DND-41 (cell line): ENCODE measurements at regions not wholly inside any gene's neighbourhood (a gene's known extent, or its start where the extent isn't known, plus 50 kb on each side); places are given as distances from the start of the nearest gene placed in this dataset.

Experiments
- ATAC-seq: fragments of 200-7000 bp; cut with Tn5 transposase; 3 replicates; pipeline ENCODE4 v1.9.1; 2021; ENCODE audit warnings: low read depth; ENCODE audit not compliant: insufficient read depth
- DNase-seq: peaks from one replicate; pipeline ENCODE4 v3.0.0-alpha.2; 2020
- H2AFZ ChIP-seq: 2 replicates; pipeline ENCODE4 v1.6.0; 2012; ENCODE audit warnings: low read depth, low read length
- H3K27ac ChIP-seq: 2 replicates; pipeline ENCODE4 v1.5.1; 2012; ENCODE audit warnings: low read length, inconsistent platforms
- H3K27me3 ChIP-seq: fragments of 200-600 bp; sonication (generic); 2 replicates; pipeline ENCODE4 v1.6.0; 2012; ENCODE audit warnings: low read length, mild to moderate bottlenecking, inconsistent platforms; ENCODE audit not compliant: insufficient read depth, poor library complexity
- H3K36me3 ChIP-seq: 2 replicates; pipeline ENCODE4 v1.5.1; 2012; ENCODE audit warnings: low read length, inconsistent platforms; ENCODE audit not compliant: insufficient read depth
- H3K4me1 ChIP-seq: 2 replicates; pipeline ENCODE4 v1.5.1; 2012; ENCODE audit warnings: mild to moderate bottlenecking, low read length; ENCODE audit not compliant: insufficient read depth
- H3K4me2 ChIP-seq: 2 replicates; pipeline ENCODE4 v1.6.0; 2012; ENCODE audit warnings: mild to moderate bottlenecking, moderate library complexity, low read length, inconsistent platforms; ENCODE audit not compliant: insufficient read depth
- H3K4me3 ChIP-seq, 2 experiments: fragments of 200-600 bp in 1 of 2; shearing (Covaris generic) in 1 of 2; 2 replicates each; pipeline ENCODE4 v1.5.1; 2012 to 2016; ENCODE audit warnings: inconsistent platforms in 2 of 2, low read length in 2 of 2, mild to moderate bottlenecking in 2 of 2, low read depth in 1 of 2, moderate library complexity in 1 of 2
- H3K79me2 ChIP-seq: 2 replicates; pipeline ENCODE4 v1.6.0; 2012; ENCODE audit warnings: low read length, inconsistent platforms; ENCODE audit not compliant: insufficient read depth
- H3K9ac ChIP-seq: 2 replicates; pipeline ENCODE4 v1.6.0; 2012; ENCODE audit warnings: low read depth, mild to moderate bottlenecking, inconsistent platforms, low read length, moderate library complexity
- H3K9me3 ChIP-seq: 2 replicates; pipeline ENCODE4 v1.5.1; 2012; ENCODE audit warnings: low read length, moderate library complexity, mild to moderate bottlenecking, inconsistent platforms; ENCODE audit not compliant: insufficient read depth, severe bottlenecking
- H4K20me1 ChIP-seq: 2 replicates; pipeline ENCODE4 v1.6.0; 2012; ENCODE audit warnings: low read length; ENCODE audit not compliant: insufficient read depth
- EZH2 ChIP-seq: IDR thresholded peaks from 3 replicates; pipeline ENCODE4 v1.6.1; 2012; ENCODE audit warnings: borderline replicate concordance, low read depth, mild to moderate bottlenecking, moderate library complexity, low read length, inconsistent platforms; ENCODE audit not compliant: severe bottlenecking
- TF ChIP-seq, protein P1 (sequence below): IDR thresholded peaks from 2 replicates; pipeline ENCODE4 v1.5.1; 2012; ENCODE audit warnings: borderline replicate concordance, low read length, moderate library complexity, mild to moderate bottlenecking; ENCODE audit not compliant: poor library complexity, severe bottlenecking; ENCODE audit errors: extremely low read depth

DNA sequence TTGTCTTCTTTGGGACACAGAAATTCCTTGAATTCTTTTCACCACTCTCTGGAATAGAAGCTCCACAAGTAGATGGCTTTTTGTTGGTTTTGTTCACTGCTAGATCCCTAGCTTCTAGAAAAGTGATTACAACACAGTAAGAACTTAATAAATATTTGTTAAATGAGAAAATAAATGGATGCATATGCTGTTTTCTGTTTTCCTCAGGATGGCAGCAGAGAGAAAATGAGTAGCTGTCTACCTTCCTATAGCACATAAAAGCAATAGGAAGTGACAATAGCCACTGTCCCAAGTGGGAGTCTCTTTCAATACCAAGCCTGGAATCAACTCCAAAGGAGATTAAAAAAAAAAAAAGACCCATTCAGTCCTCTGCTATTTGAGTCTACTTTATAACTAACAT, 100.6 kb upstream of the NREP start:
- H3K9ac ChIP-seq: no peak overlapping the region
- no peaks in the 10 kb centered on the region for H3K27me3 ChIP-seq
- H3K36me3 ChIP-seq: no peaks in the 10 kb centered on the region
- H3K4me1 ChIP-seq: peaks cover 39% of the 10 kb centered on the region
- TF ChIP-seq EZH2: no peak
- TF ChIP-seq, protein P1, sequence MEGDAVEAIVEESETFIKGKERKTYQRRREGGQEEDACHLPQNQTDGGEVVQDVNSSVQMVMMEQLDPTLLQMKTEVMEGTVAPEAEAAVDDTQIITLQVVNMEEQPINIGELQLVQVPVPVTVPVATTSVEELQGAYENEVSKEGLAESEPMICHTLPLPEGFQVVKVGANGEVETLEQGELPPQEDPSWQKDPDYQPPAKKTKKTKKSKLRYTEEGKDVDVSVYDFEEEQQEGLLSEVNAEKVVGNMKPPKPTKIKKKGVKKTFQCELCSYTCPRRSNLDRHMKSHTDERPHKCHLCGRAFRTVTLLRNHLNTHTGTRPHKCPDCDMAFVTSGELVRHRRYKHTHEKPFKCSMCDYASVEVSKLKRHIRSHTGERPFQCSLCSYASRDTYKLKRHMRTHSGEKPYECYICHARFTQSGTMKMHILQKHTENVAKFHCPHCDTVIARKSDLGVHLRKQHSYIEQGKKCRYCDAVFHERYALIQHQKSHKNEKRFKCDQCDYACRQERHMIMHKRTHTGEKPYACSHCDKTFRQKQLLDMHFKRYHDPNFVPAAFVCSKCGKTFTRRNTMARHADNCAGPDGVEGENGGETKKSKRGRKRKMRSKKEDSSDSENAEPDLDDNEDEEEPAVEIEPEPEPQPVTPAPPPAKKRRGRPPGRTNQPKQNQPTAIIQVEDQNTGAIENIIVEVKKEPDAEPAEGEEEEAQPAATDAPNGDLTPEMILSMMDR: peak; percentile 19
- no peak for DNase-seq
- H2AFZ ChIP-seq: no peak overlapping the region
- no peak overlapping the region for H3K4me3 ChIP-seq
- H3K9me3 ChIP-seq: no peaks in the 10 kb centered on the region
- no peaks in the 10 kb centered on the region for H4K20me1 ChIP-seq
- H3K79me2 ChIP-seq: no peaks in the 10 kb centered on the region
- no peak overlapping the region for H3K4me2 ChIP-seq
- no peak overlapping the region for H3K27ac ChIP-seq
- no peak for ATAC-seq

DNA sequence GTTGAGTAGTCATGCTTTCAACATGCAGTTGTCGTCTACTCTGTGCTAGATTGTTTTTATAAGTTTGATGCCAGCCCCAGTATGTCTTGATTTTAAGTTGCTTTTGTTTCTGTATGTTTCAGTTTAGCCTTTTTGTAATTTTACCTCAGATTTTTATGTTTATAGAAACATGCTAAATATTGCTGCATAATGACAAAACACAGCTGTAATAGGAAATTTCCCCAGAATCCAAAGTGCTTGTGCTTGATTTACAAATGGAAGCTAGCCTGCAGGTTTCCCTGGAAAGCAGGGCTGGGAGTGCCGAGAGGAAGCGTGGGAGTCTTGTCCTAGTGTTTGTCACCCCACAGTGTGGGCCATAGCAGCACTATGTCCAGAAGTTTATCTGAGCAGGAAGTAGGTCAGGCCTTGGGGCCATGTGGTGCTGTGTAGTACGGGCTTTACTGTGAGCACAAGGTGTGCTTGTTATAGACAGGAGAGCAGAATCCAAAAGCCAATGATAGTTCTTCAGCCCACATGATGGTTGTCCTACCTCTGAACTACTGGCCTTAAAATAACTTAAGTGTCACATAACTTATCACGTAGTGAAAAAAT, 100.0 kb upstream of the NREP start:
- no peak overlapping the region for H3K9ac ChIP-seq
- no peak for TF ChIP-seq EZH2
- TF ChIP-seq, protein P1: no peak
- H3K4me2 ChIP-seq: no peak overlapping the region
- H3K27me3 ChIP-seq: no peaks in the 10 kb centered on the region
- DNase-seq: no peak
- H2AFZ ChIP-seq: 0 out of 2 replicates have a peak overlapping the region, but pooled peaks have one; percentile 34
- H3K4me3 ChIP-seq: no peak overlapping the region
- no peaks in the 10 kb centered on the region for H3K36me3 ChIP-seq
- no peaks in the 10 kb centered on the region for H3K9me3 ChIP-seq
- no peaks in the 10 kb centered on the region for H3K79me2 ChIP-seq
- peaks cover 39% of the 10 kb centered on the region for H3K4me1 ChIP-seq
- no peaks in the 10 kb centered on the region for H4K20me1 ChIP-seq
- no peak overlapping the region for H3K27ac ChIP-seq
- ATAC-seq: no peak

- H3K9me3 ChIP-seq: no peaks in the 10 kb centered on the region
- no peak overlapping the region for H3K4me3 ChIP-seq
- no peaks in the 10 kb centered on the region for H3K36me3 ChIP-seq
- H3K4me2 ChIP-seq: no peak overlapping the region
- ATAC-seq (no peak), DNase-seq (no peak)
- no peak for TF ChIP-seq EZH2
- TF ChIP-seq, protein P1: no peak
- no peak overlapping the region for H2AFZ ChIP-seq
- H4K20me1 ChIP-seq: no peaks in the 10 kb centered on the region
- H3K27me3 ChIP-seq: no peaks in the 10 kb centered on the region
- no peaks in the 10 kb centered on the region for H3K79me2 ChIP-seq
- peak overlapping the region; percentile 42; the same call in 1 of the 2 replicates for H3K27ac ChIP-seq
- peaks cover 39% of the 10 kb centered on the region for H3K4me1 ChIP-seq
- H3K9ac ChIP-seq: no peak overlapping the region
Measured at GRCh38 chr5:111855356-111855755, 98.4 kb upstream of the NREP start.
